Transverse colon (tissue), 3 donors: ENCODE measurements at regions not wholly inside any gene's neighbourhood (a gene's known extent, or its start where the extent isn't known, plus 50 kb on each side); places are given as distances from the start of the nearest gene placed in this dataset.

ENCODE experiments used
- POLR2A ChIP-seq: fragments of 450-650 bp; IDR thresholded peaks from one replicate; pipeline ENCODE4 v1.6.1; 2016; ENCODE audit warnings: antibody characterized with exemption, mild to moderate bottlenecking, moderate library complexity
- TF ChIP-seq, protein P1 (sequence below), 5 experiments: fragments of 200-600 bp in 3 of 5; fragments of 450-650 bp in 2 of 5; sonication (generic) in 3 of 5; IDR thresholded peaks; 1 replicate in 2 of 5; 2 replicates in 3 of 5; pipeline ENCODE4 v1.5.1; 2016 to 2017; ENCODE audit warnings: antibody characterized with exemption in 5 of 5, inconsistent platforms in 3 of 5, mild to moderate bottlenecking in 2 of 5, moderate library complexity in 1 of 5

DNA sequence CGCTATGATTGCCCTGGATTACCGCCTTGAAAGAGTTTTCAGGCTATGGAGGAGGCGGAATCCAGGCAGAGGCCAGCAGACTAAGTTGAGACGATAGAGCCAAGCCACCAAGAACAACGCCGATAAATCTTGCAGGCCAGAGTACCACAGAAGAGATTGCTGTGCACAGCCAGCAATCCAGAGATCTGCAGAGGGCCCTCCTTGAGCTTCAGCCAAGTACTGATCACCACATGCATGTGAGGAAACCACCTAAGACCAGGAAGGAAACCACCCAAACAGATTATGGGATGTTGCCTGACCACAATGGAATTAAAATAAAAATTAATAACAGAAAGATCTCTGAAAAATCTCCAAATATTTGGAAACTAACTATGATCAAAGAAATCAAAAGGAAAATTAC lies 74.9 kb downstream of the GCNT4 start:
- no peak for TF ChIP-seq POLR2A
- TF ChIP-seq, protein P1, sequence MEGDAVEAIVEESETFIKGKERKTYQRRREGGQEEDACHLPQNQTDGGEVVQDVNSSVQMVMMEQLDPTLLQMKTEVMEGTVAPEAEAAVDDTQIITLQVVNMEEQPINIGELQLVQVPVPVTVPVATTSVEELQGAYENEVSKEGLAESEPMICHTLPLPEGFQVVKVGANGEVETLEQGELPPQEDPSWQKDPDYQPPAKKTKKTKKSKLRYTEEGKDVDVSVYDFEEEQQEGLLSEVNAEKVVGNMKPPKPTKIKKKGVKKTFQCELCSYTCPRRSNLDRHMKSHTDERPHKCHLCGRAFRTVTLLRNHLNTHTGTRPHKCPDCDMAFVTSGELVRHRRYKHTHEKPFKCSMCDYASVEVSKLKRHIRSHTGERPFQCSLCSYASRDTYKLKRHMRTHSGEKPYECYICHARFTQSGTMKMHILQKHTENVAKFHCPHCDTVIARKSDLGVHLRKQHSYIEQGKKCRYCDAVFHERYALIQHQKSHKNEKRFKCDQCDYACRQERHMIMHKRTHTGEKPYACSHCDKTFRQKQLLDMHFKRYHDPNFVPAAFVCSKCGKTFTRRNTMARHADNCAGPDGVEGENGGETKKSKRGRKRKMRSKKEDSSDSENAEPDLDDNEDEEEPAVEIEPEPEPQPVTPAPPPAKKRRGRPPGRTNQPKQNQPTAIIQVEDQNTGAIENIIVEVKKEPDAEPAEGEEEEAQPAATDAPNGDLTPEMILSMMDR (IDR thresholded peaks at IDR 0.05), result no peak
